DMS79 treated with DMSO at 0.1 percent for 48 hours (cell line): ENCODE measurements at regions not wholly inside any gene's neighbourhood (a gene's known extent, or its start where the extent isn't known, plus 50 kb on each side); places are given as distances from the start of the nearest gene placed in this dataset.
A peak's percentile ranks its signal among the peaks of the same experiment; 100 is the strongest.
"Not testable (repeated sequence)": the region's sequence is repeated elsewhere in the genome, so short reads cannot be mapped to it uniquely, and the experiment has no call there.

Source experiments
- DNase-seq: peaks from one replicate; lab custom pipeline; 2025; lab: John Stamatoyannopoulos, UW

DNA sequence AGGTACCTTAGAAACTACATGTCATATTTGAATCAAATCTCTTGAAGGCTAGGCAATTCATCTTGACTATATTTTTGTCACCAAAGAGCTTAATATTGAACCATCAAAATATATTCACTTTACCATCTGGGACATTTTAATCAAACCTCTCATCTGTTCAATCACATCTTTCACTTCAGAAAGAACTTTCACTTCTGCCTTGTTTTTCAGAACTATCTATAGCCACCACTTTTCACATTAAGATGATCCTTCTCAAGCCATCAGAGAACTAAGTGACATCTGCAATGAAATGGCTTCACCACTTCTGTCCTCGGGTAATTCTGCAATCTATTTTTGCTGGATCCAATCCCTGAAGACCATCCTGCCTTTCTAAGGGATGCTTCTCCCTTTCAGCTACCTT, 57.8 kb downstream of the OR2B2 start:
- DNase-seq = no peak

DNA sequence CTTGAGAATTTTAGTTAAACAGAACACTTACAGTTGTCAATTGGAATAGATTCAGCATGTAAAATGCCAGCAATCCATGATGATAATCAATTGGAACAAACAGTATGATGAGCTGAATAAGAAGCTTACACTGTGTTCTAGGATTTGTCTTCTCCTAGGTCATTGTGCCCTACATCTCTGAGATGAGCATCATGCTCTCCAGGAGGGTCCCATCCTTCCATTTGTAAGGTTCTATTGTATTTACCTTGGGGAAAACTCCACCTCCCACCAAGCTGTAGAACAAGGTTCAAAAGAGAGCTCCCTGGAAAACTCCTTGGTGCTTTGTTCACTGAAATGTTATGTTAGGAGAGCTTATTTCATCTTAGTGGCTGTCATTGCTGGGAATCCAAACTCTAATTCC, 60.8 kb downstream of the OR2B2 start:
- no peak for DNase-seq

DNA sequence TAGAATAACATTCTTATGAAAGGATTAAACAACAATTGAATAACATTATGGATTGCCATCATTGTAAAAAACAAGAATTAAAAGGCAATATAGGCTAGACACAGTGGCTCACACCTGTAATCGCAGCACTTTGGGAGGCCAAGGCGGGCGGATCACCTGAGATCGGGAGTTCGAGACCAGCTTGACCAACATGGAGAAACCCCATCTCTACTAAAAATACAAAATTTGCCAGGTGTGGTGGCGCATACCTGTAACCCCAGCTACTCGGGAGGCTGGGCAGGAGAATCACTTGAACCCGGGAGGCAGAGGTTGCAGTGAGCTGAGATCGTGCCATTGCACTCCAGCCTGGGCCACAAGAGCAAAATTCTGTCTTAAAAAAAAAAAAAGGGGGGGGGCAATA, 63.2 kb downstream of the OR2B2 start:
- DNase-seq = not testable (repeated sequence)

GRCh38 chr6:27847706-27848105, 64.5 kb downstream of the OR2B2 start:
- DNase-seq = no peak

DNA sequence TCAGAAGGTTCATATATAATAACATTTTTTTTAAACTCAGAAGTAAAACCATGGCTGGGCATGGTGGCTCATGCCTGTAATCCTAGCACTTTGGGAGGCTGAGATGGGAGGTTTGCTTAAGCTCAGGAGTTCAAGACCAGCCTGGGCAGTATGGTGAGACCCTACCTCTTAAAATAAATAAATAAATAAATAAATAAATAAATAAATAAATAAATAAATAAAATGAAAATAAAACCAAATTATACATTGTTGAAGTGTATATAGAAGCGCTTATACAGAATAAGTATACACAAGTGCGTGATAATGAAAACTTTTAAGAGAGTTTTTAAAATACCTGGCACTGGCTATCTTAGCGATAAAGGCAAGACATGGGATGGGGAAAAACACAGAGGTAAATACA, 71.6 kb downstream of the OR2B2 start:
- no peak for DNase-seq

DNA sequence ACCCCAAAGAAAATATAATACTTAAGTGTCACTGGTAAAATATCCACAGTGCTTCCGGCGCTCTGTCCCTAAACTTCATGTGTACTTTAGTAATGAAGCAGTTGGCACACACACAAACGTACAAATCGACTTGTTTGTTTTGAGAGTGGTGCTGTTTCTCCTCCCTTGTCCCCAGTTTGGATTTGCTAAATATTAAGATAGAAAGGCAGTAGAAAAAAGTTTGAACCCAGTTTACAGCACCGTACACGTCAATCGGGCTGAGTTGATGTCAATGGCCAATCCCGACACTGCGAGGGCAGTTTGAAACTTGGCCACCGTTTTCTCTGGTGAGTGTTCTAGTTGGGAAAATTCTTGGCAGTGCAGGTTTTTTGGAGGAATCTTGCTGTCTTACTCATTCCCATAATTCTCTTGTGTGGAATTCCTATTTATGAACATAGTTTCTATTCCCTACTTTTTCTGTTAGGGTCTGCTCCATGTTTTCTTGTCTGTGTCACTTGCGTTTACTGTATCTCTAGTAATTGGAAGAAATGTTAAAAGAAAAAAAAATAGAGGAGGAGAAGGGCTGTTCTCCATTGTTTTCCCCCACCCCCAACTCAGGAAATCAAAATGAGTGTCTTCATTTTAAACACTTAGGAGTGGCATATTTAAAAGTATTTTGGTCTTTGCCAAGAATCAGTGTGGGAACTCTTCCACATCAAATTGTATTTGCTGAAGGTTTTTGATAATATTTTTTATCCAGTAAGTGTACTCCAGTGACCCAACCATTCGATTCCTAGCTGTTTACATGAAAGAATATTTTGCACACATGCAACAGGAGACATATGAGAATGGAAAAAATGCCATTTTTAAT, 72.3 kb downstream of the OR2B2 start:
- no peak for DNase-seq

DNA sequence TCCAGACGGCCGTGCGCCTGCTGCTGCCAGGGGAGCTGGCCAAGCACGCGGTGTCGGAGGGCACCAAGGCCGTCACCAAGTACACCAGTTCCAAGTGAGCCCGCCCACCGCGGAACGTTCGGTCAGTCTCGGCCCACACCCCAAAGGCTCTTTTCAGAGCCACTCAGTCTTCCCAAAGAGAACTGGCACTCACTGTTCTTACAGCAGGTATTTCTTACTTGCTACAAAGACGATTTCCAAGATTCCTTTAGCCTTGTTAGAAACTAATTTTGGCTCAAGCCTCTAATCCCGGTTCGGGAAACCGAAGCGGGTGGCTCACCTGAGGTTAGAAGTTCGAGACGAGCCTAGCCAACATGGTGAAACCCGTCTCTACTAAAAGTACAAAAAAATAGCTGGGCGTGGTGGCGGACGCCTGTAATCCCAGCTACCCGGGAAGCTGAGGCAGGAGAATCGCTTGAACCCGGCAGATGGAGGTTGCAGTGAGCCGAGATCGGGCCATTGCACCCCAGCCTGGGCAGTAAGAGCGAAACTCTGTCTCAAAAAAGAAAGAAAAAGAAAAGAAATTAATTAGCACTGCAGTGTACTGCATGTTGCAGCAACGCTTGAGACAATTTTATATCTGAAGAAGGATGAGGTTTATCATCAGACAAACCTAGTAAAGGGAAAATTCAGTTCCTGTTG, 73.1 kb downstream of the OR2B2 start:
- no peak for DNase-seq

GRCh38 chr6:27838058-27838944, 73.9 kb downstream of the OR2B2 start:
- peak; percentile 84 for DNase-seq

- DNase-seq = no peak
Measured at GRCh38 chr6:27837625-27838057, 74.6 kb downstream of the OR2B2 start.

DNA sequence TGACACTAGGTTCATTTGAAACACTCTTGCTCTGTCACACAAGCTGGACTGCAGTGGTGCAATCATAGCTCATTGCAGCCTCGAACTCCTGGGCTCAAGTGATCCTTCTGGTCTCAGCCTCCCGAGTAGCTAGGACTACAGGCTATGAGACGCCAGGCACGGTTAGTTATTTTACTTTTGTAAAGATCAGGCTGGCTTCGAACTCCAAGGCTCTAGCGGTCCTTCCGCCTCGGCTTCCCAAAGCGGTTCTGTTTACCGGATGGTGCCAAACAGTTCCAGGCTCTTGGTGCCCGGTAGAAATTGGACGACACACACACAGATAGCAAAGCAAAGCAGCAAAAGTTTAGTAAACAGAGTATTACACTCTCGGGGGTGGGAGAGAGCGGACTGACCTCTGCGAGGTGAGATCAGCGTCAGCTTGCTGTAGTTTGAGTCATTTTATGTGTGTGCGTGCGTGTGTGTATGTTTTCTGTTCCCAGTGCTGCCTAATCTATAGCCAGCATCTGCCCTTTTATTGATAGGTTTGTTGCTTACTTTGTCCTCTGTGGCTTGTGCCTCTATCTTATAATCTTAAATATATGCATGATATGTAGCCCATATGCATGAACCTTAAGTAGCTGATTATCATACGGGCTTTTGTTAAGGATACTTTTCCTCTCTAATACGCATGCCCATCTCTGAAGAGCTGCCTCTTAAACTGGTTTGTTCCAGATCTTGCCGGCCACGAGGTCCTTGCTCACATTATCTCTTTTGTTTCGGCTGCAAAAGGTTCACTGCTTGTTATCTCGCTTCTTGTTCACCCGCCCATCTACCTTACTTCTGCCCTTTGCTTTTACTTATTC, 75.2 kb downstream of the OR2B2 start:
- DNase-seq = peak; percentile 77

GRCh38 chr6:27836141-27836782, 75.9 kb downstream of the OR2B2 start:
- no peak for DNase-seq

- no peak for DNase-seq
Measured at GRCh38 chr6:27834879-27835549, 77.2 kb downstream of the OR2B2 start.

GRCh38 chr6:27834384-27834783, 77.8 kb downstream of the OR2B2 start:
- no peak for DNase-seq

DNA sequence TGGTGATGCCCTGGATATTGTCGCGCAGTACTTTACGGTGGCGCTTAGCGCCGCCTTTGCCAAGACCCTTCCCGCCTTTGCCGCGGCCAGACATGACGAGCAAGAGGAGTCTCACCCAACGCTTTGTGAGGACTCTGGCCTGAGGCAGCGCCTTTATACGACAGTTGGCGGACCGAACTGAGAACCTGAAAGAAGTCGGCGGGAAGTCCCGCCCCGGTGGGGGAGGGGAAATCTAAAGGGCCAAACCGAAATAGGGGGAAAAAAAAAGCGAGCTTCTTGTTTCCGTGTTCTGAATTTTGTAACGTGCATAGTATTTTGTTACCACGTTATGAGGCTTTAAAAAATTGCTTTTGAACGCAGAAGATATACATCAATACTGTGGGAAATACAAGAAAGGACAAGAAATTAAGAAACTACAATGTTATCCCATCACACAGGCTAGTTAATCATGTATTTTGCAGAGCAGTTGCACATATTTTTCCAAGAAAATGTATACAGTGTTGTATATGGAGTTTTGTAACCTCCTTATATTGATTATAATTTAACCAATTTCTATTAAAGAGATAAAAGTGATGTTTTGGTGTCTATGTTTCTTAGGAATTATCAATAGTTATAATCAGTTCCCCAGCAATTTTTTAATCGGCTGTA, 80.6 kb downstream of the OR2B2 start:
- peak; percentile 23 for DNase-seq

GRCh38 chr6:27830600-27831433, 81.4 kb downstream of the OR2B2 start:
- not testable (repeated sequence) for DNase-seq

DNA sequence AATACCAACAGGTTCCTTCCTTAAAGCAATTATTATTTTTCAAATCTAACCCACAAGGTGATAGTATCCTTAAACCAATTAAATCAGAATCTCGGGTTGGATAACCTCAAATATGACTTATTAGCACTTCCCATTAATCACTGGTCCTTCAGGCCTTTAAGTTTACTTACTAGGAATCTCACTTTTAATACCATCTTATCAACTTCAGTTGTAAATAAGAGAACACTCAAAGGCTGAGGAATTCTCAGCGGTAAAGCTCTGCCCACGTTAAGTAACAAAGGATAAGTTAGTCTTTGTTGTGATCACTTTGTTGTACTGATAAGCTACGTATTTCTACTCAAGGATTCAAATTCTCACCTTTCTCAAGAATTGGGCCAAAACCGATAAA, 82.0 kb downstream of the OR2B2 start:
- DNase-seq = no peak

- DNase-seq = no peak
Measured at GRCh38 chr6:27829453-27830211, 82.6 kb downstream of the OR2B2 start.

DNA sequence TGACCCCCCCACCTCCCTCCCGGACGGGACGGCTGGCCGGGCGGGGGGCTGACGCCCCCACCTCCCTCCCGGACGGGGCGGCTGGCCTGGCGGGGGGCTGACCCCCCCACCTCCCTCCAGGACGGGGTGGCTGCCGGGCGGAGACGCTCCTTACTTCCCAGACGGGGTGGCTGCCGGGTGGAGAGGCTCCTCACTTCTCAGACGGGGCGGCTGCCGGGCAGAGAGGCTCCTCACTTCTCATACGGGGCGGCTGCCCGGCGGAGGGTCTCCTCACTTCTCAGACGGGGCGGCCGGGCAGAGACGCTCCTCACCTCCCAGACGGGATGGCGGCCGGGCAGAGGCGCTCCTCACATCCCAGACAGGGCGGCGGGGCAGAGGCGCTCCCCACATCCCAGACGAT, 84.7 kb downstream of the OR2B2 start:
- not testable (repeated sequence) for DNase-seq
